SU-DHL-6 (cell line): ENCODE measurements at regions not wholly inside any gene's neighbourhood (a gene's known extent, or its start where the extent isn't known, plus 50 kb on each side); places are given as distances from the start of the nearest gene placed in this dataset.

Experiments
- H2AFZ ChIP-seq: fragments of 200-600 bp; sonication (generic); 2 replicates; pipeline ENCODE4 v1.6.1; 2014; ENCODE audit warnings: low read depth, mild to moderate bottlenecking, moderate library complexity, mixed read lengths, antibody characterized with exemption, low read length; ENCODE audit not compliant: severe bottlenecking
- H3F3A ChIP-seq: fragments of 200-600 bp; shearing (Covaris generic); 2 replicates; pipeline ENCODE4 v1.6.0; 2016; ENCODE audit warnings: antibody characterized with exemption, mild to moderate bottlenecking; ENCODE audit not compliant: insufficient read depth
- H3K27ac ChIP-seq: fragments of 200-600 bp; sonication (generic); 2 replicates; pipeline ENCODE4 v1.5.1; 2016; ENCODE audit warnings: low read depth, mild to moderate bottlenecking, low read length, moderate library complexity, mixed read lengths
- H3K27me3 ChIP-seq: fragments of 200-600 bp; sonication (generic), shearing (Covaris generic); 2 replicates; pipeline ENCODE4 v1.6.0; 2014; ENCODE audit warnings: mild to moderate bottlenecking, low read length
- H3K36me3 ChIP-seq: fragments of 200-600 bp; sonication (generic); 2 replicates; pipeline ENCODE4 v1.6.1; 2014; ENCODE audit warnings: mild to moderate bottlenecking, low read length, mixed read lengths
- H3K4me2 ChIP-seq: fragments of 300-600, 200-600 bp; shearing (Covaris generic), sonication (generic); 2 replicates; pipeline ENCODE4 v1.6.0; 2014; ENCODE audit warnings: low read length, low read depth, mild to moderate bottlenecking; ENCODE audit not compliant: poor library complexity, severe bottlenecking
- H3K4me3 ChIP-seq: fragments of 200-600 bp; sonication (generic); 2 replicates; pipeline ENCODE4 v1.5.1; 2014; ENCODE audit warnings: antibody characterized with exemption, low read length, mild to moderate bottlenecking, mixed read lengths; ENCODE audit not compliant: insufficient read depth, poor library complexity, severe bottlenecking
- H3K79me2 ChIP-seq: fragments of 200-600 bp; sonication (generic); 2 replicates; pipeline ENCODE4 v1.6.1; 2014; ENCODE audit warnings: mild to moderate bottlenecking, low read length, moderate library complexity; ENCODE audit not compliant: insufficient read depth
- H3K9ac ChIP-seq: fragments of 200-600 bp; sonication (generic); 2 replicates; pipeline ENCODE4 v1.7.0; 2014; ENCODE audit warnings: mild to moderate bottlenecking, low read length
- H3K9me2 ChIP-seq: fragments of 200-600 bp; sonication (generic); replicated peaks from 2 replicates; pipeline ENCODE4 v1.6.1; 2014; ENCODE audit warnings: low read length; ENCODE audit not compliant: insufficient read depth
- H3K9me3 ChIP-seq: fragments of 200-600 bp; sonication (generic); 2 replicates; pipeline ENCODE4 v1.6.1; 2014; ENCODE audit warnings: low read length, mixed read lengths; ENCODE audit not compliant: insufficient read depth
- H4K20me1 ChIP-seq: fragments of 200-600 bp; sonication (generic); 2 replicates; pipeline ENCODE4 v1.6.1; 2014; ENCODE audit warnings: low read depth, mild to moderate bottlenecking, antibody characterized with exemption, low read length, moderate library complexity, mixed read lengths
- CTCF ChIP-seq: fragments of 200-600 bp; sonication (generic); IDR thresholded peaks from one replicate; pipeline ENCODE4 v1.5.1; 2017; ENCODE audit warnings: antibody characterized with exemption, mild to moderate bottlenecking, low read length, moderate library complexity; ENCODE audit not compliant: insufficient read depth, poor library complexity, severe bottlenecking
- EZH2phosphoT487 ChIP-seq: fragments of 200-600 bp; sonication (generic), shearing (Covaris generic); conservative IDR thresholded peaks from 2 replicates; pipeline ENCODE4 v1.6.1; 2018; ENCODE audit warnings: mild to moderate bottlenecking, antibody characterized with exemption, low read length, moderate library complexity, mixed read lengths

- no peaks in the 10 kb centered on the region for H3K79me2 ChIP-seq
- no peak overlapping the region for H3K4me2 ChIP-seq
- no peaks in the 10 kb centered on the region for H3F3A ChIP-seq
- 0 out of 2 replicates have a peak, but pooled peaks cover 4% of the 10 kb centered on the region for H3K9me3 ChIP-seq
- H3K9me2 ChIP-seq = no peaks in the 10 kb centered on the region
- no peaks in the 10 kb centered on the region for H3K36me3 ChIP-seq
- H3K27ac ChIP-seq = no peak overlapping the region
- H3K4me3 ChIP-seq = no peak overlapping the region
- no peak overlapping the region for H2AFZ ChIP-seq
- no peak overlapping the region for H3K9ac ChIP-seq
- no peaks in the 10 kb centered on the region for H3K27me3 ChIP-seq
- no peaks in the 10 kb centered on the region for H4K20me1 ChIP-seq
- TF ChIP-seq CTCF (no peak), EZH2phosphoT487 (no peak)
Observed at GRCh38 chr15:85974348-85974705, 105.3 kb upstream of the AGBL1 start.

- no peaks in the 10 kb centered on the region for H3K79me2 ChIP-seq
- no peaks in the 10 kb centered on the region for H3K9me2 ChIP-seq
- no peaks in the 10 kb centered on the region for H4K20me1 ChIP-seq
- H3F3A ChIP-seq = no peaks in the 10 kb centered on the region
- H3K4me2 ChIP-seq = no peak overlapping the region
- no peaks in the 10 kb centered on the region for H3K36me3 ChIP-seq
- 0 out of 2 replicates have a peak, but pooled peaks cover 4% of the 10 kb centered on the region for H3K9me3 ChIP-seq
- H3K27ac ChIP-seq = no peak overlapping the region
- no peak overlapping the region for H3K4me3 ChIP-seq
- H3K27me3 ChIP-seq = no peaks in the 10 kb centered on the region
- TF ChIP-seq CTCF (no peak), EZH2phosphoT487 (no peak)
- H2AFZ ChIP-seq = no peak overlapping the region
- no peak overlapping the region for H3K9ac ChIP-seq
Observed at GRCh38 chr15:85974742-85975141, 104.9 kb upstream of the AGBL1 start.

- Histone ChIP-seq H3K9me3 (0 out of 2 replicates have a peak, but pooled peaks cover 4% of the 10 kb centered on the region), H3K9ac (no peak overlapping the region), H3K9me2 (no peaks in the 10 kb centered on the region), H4K20me1 (no peaks in the 10 kb centered on the region), H3F3A (no peaks in the 10 kb centered on the region), H3K79me2 (no peaks in the 10 kb centered on the region), H3K4me2 (no peak overlapping the region), H3K27me3 (no peaks in the 10 kb centered on the region), H2AFZ (no peak overlapping the region), H3K27ac (no peak overlapping the region), H3K4me3 (no peak overlapping the region), H3K36me3 (no peaks in the 10 kb centered on the region)
- TF ChIP-seq CTCF (no peak), EZH2phosphoT487 (no peak)
Observed at GRCh38 chr15:85976102-85976501, 103.6 kb upstream of the AGBL1 start.

GRCh38 chr15:85976986-85977385, 102.7 kb upstream of the AGBL1 start:
- no peak overlapping the region for H3K27ac ChIP-seq

More at GRCh38 chr15:85976986-85977385, 102.7 kb upstream of the AGBL1 start:
- no peaks in the 10 kb centered on the region for H3K79me2 ChIP-seq
- H3K36me3 ChIP-seq = no peaks in the 10 kb centered on the region
- TF ChIP-seq EZH2phosphoT487 (no peak), CTCF (no peak)
- H3K9me2 ChIP-seq = no peaks in the 10 kb centered on the region
- H2AFZ ChIP-seq = no peak overlapping the region
- no peaks in the 10 kb centered on the region for H4K20me1 ChIP-seq
- H3K9ac ChIP-seq = no peak overlapping the region
- H3K9me3 ChIP-seq = 0 out of 2 replicates have a peak, but pooled peaks cover 4% of the 10 kb centered on the region
- no peak overlapping the region for H3K4me3 ChIP-seq
- H3K4me2 ChIP-seq = no peak overlapping the region
- no peaks in the 10 kb centered on the region for H3F3A ChIP-seq
- H3K27me3 ChIP-seq = no peaks in the 10 kb centered on the region
